SJCRH30 (cell line): ENCODE measurements at regions not wholly inside any gene's neighbourhood (a gene's known extent, or its start where the extent isn't known, plus 50 kb on each side); places are given as distances from the start of the nearest gene placed in this dataset.
"Not testable (repeated sequence)": the region's sequence is repeated elsewhere in the genome, so short reads cannot be mapped to it uniquely, and the experiment has no call there.

Source experiments
- DNase-seq, 2 experiments: peaks; one replicate each; pipeline ENCODE4 v3.0.0-alpha.2; 2015 to 2020
- H3K27ac ChIP-seq: fragments of 250-450 bp; sonication (Bioruptor Pico); 2 replicates; pipeline ENCODE4 v1.5.1; 2020; ENCODE audit warnings: mild to moderate bottlenecking, moderate library complexity
- H3K27me3 ChIP-seq: fragments of 250-450 bp; sonication (Bioruptor Pico); 2 replicates; pipeline ENCODE4 v1.5.1; 2020; ENCODE audit warnings: mild to moderate bottlenecking, moderate library complexity
- H3K36me3 ChIP-seq: fragments of 250-450 bp; sonication (Bioruptor Pico); 2 replicates; pipeline ENCODE4 v1.5.1; 2020; ENCODE audit warnings: mild to moderate bottlenecking, moderate library complexity
- H3K4me1 ChIP-seq: fragments of 250-450 bp; sonication (Bioruptor Pico); 2 replicates; pipeline ENCODE4 v1.5.1; 2020; ENCODE audit warnings: mild to moderate bottlenecking, moderate library complexity
- H3K4me3 ChIP-seq: fragments of 250-450 bp; sonication (Bioruptor Pico); 2 replicates; pipeline ENCODE4 v1.5.1; 2020; ENCODE audit warnings: mild to moderate bottlenecking, moderate library complexity
- H3K9me3 ChIP-seq: fragments of 250-450 bp; sonication (Bioruptor Pico); replicated peaks from 2 replicates; pipeline ENCODE4 v1.5.1; 2020; ENCODE audit warnings: mild to moderate bottlenecking, moderate library complexity

DNA sequence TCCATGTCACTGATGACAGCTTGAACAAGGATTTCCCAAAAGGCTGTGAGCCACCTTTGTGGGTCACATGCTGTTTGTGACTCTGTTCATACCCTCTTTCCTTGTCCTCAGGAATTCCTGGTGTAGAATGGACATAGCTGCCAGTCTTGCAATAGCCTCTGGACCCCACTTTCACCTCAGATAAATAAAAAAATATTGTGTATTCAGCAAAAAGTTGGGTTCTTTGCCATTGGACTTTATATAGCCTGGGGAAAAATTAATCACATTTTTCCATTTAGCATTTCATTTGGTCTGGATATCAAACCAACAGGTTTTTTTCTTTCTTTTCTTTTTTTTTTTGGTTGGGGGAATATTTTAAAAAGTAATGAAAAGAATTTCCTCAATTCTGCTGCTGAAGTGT is 144.8 kb downstream of the PDCD6IP start:
- Histone ChIP-seq H3K4me1 (no peaks in the 10 kb centered on the region), H3K27me3 (no peaks in the 10 kb centered on the region), H3K27ac (no peak overlapping the region), H3K36me3 (no peaks in the 10 kb centered on the region), H3K4me3 (no peak overlapping the region), H3K9me3 (no peaks in the 10 kb centered on the region)
- DNase-seq, result no peak

GRCh38 chr3:33946612-33947011 is 148.2 kb downstream of the PDCD6IP start:
- not testable (repeated sequence) for H3K27me3 ChIP-seq, H3K36me3 ChIP-seq, DNase-seq, H3K4me3 ChIP-seq, H3K9me3 ChIP-seq, H3K4me1 ChIP-seq, H3K27ac ChIP-seq

- no peaks in the 10 kb centered on the region for H3K27me3 ChIP-seq
- H3K4me3 ChIP-seq, result no peak overlapping the region
- no peaks in the 10 kb centered on the region for H3K36me3 ChIP-seq
- no peaks in the 10 kb centered on the region for H3K9me3 ChIP-seq
- H3K4me1 ChIP-seq, result no peaks in the 10 kb centered on the region
- no peak for DNase-seq
- H3K27ac ChIP-seq, result no peak overlapping the region
These were observed 149.1 kb downstream of the PDCD6IP start for GRCh38 chr3:33947272-33948195.

DNA sequence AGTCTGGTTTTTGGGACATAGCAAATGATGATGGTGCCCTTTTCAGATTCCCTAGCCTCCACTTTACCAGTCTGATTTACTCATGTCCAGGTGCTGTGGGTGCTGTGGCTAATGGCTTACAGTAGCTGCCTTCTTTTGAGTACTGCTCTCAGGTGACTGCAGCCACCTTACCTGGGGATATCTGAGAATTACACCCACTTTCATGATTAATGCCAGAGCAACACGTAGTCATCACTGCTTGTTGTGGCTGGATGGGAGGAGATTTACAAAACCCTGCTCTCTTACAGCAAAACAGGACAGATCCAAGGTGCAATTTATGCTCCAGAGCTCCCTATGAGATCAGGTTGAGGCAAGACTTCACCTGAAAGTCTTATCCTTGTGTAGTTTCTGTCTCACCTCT is 150.6 kb downstream of the PDCD6IP start:
- no peak for DNase-seq
- Histone ChIP-seq H3K4me1 (no peaks in the 10 kb centered on the region), H3K9me3 (no peaks in the 10 kb centered on the region), H3K4me3 (no peak overlapping the region), H3K27me3 (no peaks in the 10 kb centered on the region), H3K36me3 (no peaks in the 10 kb centered on the region), H3K27ac (no peak overlapping the region)

GRCh38 chr3:33954956-33955355 is 156.5 kb downstream of the PDCD6IP start:
- Histone ChIP-seq H3K4me1 (no peaks in the 10 kb centered on the region), H3K27ac (no peak overlapping the region), H3K27me3 (no peaks in the 10 kb centered on the region), H3K4me3 (no peak overlapping the region), H3K36me3 (no peaks in the 10 kb centered on the region), H3K9me3 (no peaks in the 10 kb centered on the region)
- DNase-seq, result peak; percentile 1 to 10

GRCh38 chr3:33956206-33956605 is 157.8 kb downstream of the PDCD6IP start:
- no peaks in the 10 kb centered on the region for H3K9me3 ChIP-seq
- no peaks in the 10 kb centered on the region for H3K27me3 ChIP-seq
- no peak overlapping the region for H3K27ac ChIP-seq
- DNase-seq, result no peak
- no peaks in the 10 kb centered on the region for H3K4me1 ChIP-seq
- no peak overlapping the region for H3K4me3 ChIP-seq
- H3K36me3 ChIP-seq, result no peaks in the 10 kb centered on the region

GRCh38 chr3:33956776-33957175 is 158.3 kb downstream of the PDCD6IP start:
- Histone ChIP-seq H3K27me3 (no peaks in the 10 kb centered on the region), H3K27ac (no peak overlapping the region), H3K4me3 (no peak overlapping the region), H3K4me1 (no peaks in the 10 kb centered on the region), H3K9me3 (no peaks in the 10 kb centered on the region), H3K36me3 (no peaks in the 10 kb centered on the region)
- DNase-seq, result no peak

- Histone ChIP-seq H3K9me3 (no peaks in the 10 kb centered on the region), H3K4me3 (no peak overlapping the region), H3K27ac (no peak overlapping the region), H3K36me3 (no peaks in the 10 kb centered on the region), H3K4me1 (no peaks in the 10 kb centered on the region), H3K27me3 (no peaks in the 10 kb centered on the region)
- no peak for DNase-seq
These were observed 158.7 kb downstream of the PDCD6IP start for GRCh38 chr3:33957176-33957575.

GRCh38 chr3:33958661-33959060 is 160.2 kb downstream of the PDCD6IP start:
- Histone ChIP-seq H3K36me3 (no peaks in the 10 kb centered on the region), H3K27ac (no peak overlapping the region), H3K27me3 (no peaks in the 10 kb centered on the region), H3K9me3 (no peaks in the 10 kb centered on the region), H3K4me1 (no peaks in the 10 kb centered on the region), H3K4me3 (no peak overlapping the region)
- no peak for DNase-seq

DNA sequence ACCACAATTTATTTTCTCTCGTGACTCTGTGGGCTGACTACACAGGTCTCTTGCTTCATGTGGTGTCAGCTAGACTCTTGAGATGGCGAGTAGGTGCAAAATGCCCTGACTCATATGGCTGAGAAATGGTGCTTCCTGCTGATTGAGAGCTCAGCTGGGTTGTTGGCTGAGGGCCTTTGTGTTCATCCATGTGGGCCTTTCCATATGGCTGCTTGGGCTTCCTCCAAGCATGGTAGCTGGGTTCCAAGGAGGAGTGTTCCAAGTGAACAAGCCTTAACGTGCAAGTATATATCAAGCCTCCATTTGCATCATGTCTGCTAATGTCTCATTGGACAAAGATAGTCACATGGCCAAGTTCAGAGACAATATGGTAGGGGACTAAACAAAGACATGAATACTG is 164.0 kb downstream of the PDCD6IP start:
- no peak overlapping the region for H3K27ac ChIP-seq
- H3K4me1 ChIP-seq, result no peaks in the 10 kb centered on the region
- H3K9me3 ChIP-seq, result no peaks in the 10 kb centered on the region
- DNase-seq, result no peak
- no peaks in the 10 kb centered on the region for H3K27me3 ChIP-seq
- no peak overlapping the region for H3K4me3 ChIP-seq
- H3K36me3 ChIP-seq, result no peaks in the 10 kb centered on the region

DNA sequence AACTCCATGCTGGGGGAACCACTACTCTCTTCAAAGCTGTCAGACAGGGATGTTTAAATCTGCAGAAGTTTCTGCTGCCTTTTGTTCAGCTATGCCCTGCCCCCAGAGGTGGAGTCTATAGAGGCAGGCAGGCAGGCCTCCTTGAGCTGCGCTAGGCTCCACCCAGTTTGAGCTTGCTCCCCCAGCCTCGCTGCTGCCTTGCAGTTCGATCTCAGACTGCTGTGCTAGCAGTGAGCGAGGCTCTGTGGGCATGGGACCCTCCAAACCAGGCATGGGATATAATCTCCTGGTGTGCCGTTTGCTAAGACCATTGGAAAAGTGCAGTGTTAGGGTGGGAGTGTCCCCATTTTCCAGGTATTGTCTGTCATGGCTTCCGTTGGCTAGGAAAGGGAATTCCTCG is 171.8 kb downstream of the PDCD6IP start:
- H3K9me3 ChIP-seq, DNase-seq, H3K4me1 ChIP-seq, H3K4me3 ChIP-seq, H3K36me3 ChIP-seq, H3K27me3 ChIP-seq, H3K27ac ChIP-seq: not testable (repeated sequence)

DNA sequence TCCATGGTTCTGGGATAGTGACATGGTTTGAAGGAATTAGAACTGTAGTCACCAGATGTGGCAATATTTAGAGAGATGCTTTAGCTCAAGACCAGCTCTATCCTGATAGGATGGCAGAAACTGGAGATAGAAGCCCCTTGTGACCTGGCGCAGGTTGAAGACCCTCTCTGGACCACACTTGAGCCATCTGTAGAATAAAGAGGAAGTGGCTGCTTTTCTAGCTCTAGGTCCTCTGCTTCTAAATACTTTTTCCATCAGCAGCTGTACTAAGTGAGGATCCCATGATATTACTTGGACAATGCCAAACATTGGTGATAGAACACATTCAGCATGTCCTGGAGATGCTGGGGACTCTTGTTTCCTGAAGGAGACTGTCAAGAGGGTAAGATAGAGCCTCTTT is 172.6 kb downstream of the PDCD6IP start:
- H3K27ac ChIP-seq, result no peak overlapping the region
- no peaks in the 10 kb centered on the region for H3K36me3 ChIP-seq
- no peak for DNase-seq
- no peaks in the 10 kb centered on the region for H3K27me3 ChIP-seq
- no peaks in the 10 kb centered on the region for H3K4me1 ChIP-seq
- no peak overlapping the region for H3K4me3 ChIP-seq
- no peaks in the 10 kb centered on the region for H3K9me3 ChIP-seq

DNA sequence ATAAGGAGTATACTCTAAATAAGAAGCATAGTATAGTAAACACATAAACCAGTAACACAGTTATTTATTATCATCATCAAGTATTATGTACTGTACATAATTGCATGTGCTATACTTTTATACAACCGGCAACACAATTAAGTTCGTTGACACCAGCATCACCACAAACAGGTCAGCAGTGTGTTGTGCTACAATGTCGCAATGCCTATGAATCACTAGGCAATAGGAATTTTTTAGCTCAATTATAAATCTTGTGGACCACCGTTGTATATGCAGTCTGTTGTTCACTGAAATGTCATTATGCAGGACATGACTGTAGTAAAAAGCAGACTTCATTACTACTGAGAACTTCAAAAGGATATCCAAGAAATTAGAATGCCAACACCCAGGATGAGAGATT is 177.0 kb downstream of the PDCD6IP start:
- Histone ChIP-seq H3K27me3 (no peaks in the 10 kb centered on the region), H3K4me1 (no peaks in the 10 kb centered on the region), H3K27ac (no peak overlapping the region), H3K4me3 (no peak overlapping the region), H3K36me3 (no peaks in the 10 kb centered on the region), H3K9me3 (no peaks in the 10 kb centered on the region)
- no peak for DNase-seq

- H3K27ac ChIP-seq, result no peak overlapping the region
- H3K9me3 ChIP-seq, result no peaks in the 10 kb centered on the region
- H3K27me3 ChIP-seq, result no peaks in the 10 kb centered on the region
- no peaks in the 10 kb centered on the region for H3K36me3 ChIP-seq
- H3K4me3 ChIP-seq, result no peak overlapping the region
- no peak for DNase-seq
- H3K4me1 ChIP-seq, result no peaks in the 10 kb centered on the region
These were observed 178.8 kb downstream of the PDCD6IP start for GRCh38 chr3:33977227-33977626.

DNA sequence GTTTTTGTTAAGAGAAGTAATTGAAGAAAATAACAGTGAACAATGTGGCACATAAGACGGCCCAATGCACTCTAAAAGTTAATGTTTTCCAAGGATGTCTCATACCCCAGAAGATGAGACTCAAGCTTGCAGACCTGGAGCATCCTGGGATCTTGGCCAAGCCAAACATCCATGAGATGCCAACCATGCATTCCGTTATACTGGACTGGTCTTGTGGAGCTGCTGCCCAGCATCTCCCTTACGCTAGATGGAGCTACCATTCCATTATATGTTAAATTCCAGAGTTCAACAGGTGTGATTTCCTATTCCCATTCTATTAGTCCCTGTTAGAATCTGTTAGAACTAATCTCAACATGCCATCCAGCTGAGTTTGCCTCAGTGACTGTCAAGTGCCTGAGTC is 181.8 kb downstream of the PDCD6IP start:
- H3K4me3 ChIP-seq, result no peak overlapping the region
- H3K36me3 ChIP-seq, result no peaks in the 10 kb centered on the region
- H3K4me1 ChIP-seq, result no peaks in the 10 kb centered on the region
- H3K9me3 ChIP-seq, result no peaks in the 10 kb centered on the region
- no peak overlapping the region for H3K27ac ChIP-seq
- DNase-seq, result no peak
- no peaks in the 10 kb centered on the region for H3K27me3 ChIP-seq

- DNase-seq, result no peak
- Histone ChIP-seq H3K4me1 (no peaks in the 10 kb centered on the region), H3K4me3 (no peak overlapping the region), H3K9me3 (no peaks in the 10 kb centered on the region), H3K27me3 (no peaks in the 10 kb centered on the region), H3K27ac (no peak overlapping the region), H3K36me3 (no peaks in the 10 kb centered on the region)
These were observed 183.9 kb downstream of the PDCD6IP start for GRCh38 chr3:33982269-33982798.
